ENCODE measurements at regions not wholly inside any gene's neighbourhood (a gene's known extent, or its start where the extent isn't known, plus 50 kb on each side); places are given as distances from the start of the nearest gene placed in this dataset.

DNA sequence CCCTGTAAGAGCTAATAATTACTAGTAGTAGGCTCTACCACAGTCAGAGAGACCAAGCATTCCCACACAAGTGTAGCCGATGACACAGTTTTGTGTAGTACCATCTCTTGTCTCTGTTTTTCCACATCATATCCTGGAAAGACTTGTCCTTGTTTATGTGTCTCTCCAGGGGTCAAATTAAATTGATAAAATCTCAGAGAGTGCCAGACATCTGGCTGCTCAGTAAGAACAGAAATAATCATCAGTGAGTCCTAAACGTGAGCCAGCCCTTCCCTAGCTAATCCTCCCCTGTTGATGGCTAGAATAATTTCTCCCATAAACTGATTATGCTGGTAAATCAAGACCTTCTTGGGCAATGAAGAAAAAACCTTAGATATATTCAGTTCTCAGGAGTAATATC, 111.4 kb upstream of the GRAMD1B start:
- TF ChIP-seq POLR2AphosphoS5 (IDR thresholded peaks at IDR 0.05): no peak
- TF ChIP-seq, protein P1, sequence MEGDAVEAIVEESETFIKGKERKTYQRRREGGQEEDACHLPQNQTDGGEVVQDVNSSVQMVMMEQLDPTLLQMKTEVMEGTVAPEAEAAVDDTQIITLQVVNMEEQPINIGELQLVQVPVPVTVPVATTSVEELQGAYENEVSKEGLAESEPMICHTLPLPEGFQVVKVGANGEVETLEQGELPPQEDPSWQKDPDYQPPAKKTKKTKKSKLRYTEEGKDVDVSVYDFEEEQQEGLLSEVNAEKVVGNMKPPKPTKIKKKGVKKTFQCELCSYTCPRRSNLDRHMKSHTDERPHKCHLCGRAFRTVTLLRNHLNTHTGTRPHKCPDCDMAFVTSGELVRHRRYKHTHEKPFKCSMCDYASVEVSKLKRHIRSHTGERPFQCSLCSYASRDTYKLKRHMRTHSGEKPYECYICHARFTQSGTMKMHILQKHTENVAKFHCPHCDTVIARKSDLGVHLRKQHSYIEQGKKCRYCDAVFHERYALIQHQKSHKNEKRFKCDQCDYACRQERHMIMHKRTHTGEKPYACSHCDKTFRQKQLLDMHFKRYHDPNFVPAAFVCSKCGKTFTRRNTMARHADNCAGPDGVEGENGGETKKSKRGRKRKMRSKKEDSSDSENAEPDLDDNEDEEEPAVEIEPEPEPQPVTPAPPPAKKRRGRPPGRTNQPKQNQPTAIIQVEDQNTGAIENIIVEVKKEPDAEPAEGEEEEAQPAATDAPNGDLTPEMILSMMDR (IDR thresholded peaks at IDR 0.05): no peak
- no peak for TF ChIP-seq POLR2A (IDR thresholded peaks at IDR 0.05; ENCODE audit: low read depth)
- no peak for TF ChIP-seq EP300 (IDR thresholded peaks at IDR 0.05)

Data from esophagus muscularis mucosa (tissue), 4 donors.